ENCODE measurements at regions not wholly inside any gene's neighbourhood (a gene's known extent, or its start where the extent isn't known, plus 50 kb on each side); places are given as distances from the start of the nearest gene placed in this dataset.
"Not testable (repeated sequence)": the region's sequence is repeated elsewhere in the genome, so short reads cannot be mapped to it uniquely, and the experiment has no call there.

DNA sequence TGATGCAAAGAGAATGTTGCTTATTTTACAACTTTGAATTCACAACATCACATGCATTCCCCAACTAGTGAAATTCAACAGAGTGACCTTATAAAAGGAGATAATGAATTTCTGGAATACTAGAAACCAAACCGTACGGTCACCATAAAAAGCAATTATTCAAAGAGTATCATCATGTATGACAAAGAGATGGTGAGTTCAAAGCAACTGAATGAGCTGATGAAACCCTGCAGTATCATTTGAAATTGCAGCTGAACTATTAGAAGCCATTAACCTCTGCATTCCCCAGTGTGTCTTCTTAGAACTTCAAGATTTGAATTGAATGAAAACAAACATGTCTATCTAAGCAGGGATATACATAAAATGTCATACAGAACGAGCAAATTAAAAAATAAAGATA is 172.4 kb downstream of the SLITRK2 start:
- Histone ChIP-seq H3K4me1 (ENCODE audit: insufficient read depth) (no peaks in the 10 kb centered on the region), H3K9me2 (replicated peaks; ENCODE audit: insufficient read depth) (no peaks in the 10 kb centered on the region), H3K4me2 (no peak overlapping the region), H3K9me3 (ENCODE audit: low read depth) (no peaks in the 10 kb centered on the region), H2AFZ (no peak overlapping the region), H3K36me3 (replicated peaks; ENCODE audit: insufficient read depth, low read depth) (no peaks in the 10 kb centered on the region), H4K20me1 (ENCODE audit: insufficient read depth, poor library complexity, severe bottlenecking) (no peaks in the 10 kb centered on the region), H3K79me2 (no peaks in the 10 kb centered on the region), H3K4me3 (no peak overlapping the region), H3K27ac (no peak overlapping the region), H3K27me3 (no peaks in the 10 kb centered on the region)
- 74% methylated on average over 3 of the region's 3 CpGs for WGBS (ENCODE audit: low lambda C conversion rate, missing lambda C conversion rate)
- TF ChIP-seq, protein P1, sequence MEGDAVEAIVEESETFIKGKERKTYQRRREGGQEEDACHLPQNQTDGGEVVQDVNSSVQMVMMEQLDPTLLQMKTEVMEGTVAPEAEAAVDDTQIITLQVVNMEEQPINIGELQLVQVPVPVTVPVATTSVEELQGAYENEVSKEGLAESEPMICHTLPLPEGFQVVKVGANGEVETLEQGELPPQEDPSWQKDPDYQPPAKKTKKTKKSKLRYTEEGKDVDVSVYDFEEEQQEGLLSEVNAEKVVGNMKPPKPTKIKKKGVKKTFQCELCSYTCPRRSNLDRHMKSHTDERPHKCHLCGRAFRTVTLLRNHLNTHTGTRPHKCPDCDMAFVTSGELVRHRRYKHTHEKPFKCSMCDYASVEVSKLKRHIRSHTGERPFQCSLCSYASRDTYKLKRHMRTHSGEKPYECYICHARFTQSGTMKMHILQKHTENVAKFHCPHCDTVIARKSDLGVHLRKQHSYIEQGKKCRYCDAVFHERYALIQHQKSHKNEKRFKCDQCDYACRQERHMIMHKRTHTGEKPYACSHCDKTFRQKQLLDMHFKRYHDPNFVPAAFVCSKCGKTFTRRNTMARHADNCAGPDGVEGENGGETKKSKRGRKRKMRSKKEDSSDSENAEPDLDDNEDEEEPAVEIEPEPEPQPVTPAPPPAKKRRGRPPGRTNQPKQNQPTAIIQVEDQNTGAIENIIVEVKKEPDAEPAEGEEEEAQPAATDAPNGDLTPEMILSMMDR (IDR thresholded peaks at IDR 0.05; ENCODE audit: poor library complexity) = no peak
- no peak for DNase-seq (ENCODE audit: low spot score)

DNA sequence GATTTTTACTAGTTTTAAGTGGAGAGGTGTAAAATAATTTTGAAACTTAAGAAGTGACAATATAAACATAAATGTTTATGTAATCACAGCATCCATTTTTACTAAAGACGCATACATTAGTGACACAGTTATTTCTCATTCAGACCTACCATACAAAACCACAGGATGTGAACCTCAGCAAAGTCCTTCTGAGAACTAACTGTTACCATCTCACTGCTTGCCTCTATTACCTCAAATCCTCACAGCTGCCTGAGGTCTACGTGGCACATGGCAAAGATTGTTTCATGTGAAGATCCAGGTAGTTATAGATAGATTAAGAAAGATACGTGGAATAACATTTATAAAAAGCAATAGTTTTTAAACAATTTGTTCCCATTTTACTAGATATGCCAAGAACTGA is 189.0 kb downstream of the SLITRK2 start:
- Histone ChIP-seq H2AFZ (no peak overlapping the region), H3K9me2 (replicated peaks; ENCODE audit: insufficient read depth) (no peaks in the 10 kb centered on the region), H3K4me3 (no peak overlapping the region), H3K27me3 (no peaks in the 10 kb centered on the region), H3K79me2 (no peaks in the 10 kb centered on the region), H4K20me1 (ENCODE audit: insufficient read depth, poor library complexity, severe bottlenecking) (no peaks in the 10 kb centered on the region), H3K36me3 (replicated peaks; ENCODE audit: insufficient read depth, low read depth) (no peaks in the 10 kb centered on the region), H3K9me3 (ENCODE audit: low read depth) (no peaks in the 10 kb centered on the region), H3K4me1 (ENCODE audit: insufficient read depth) (no peaks in the 10 kb centered on the region), H3K27ac (no peak overlapping the region), H3K4me2 (no peak overlapping the region)
- DNase-seq (ENCODE audit: low spot score) = no peak
- no peak for TF ChIP-seq EZH2 (IDR thresholded peaks at IDR 0.05; ENCODE audit: borderline replicate concordance)
- TF ChIP-seq, protein P1 (IDR thresholded peaks at IDR 0.05; ENCODE audit: poor library complexity) = no peak
- TF ChIP-seq EZH2phosphoT487 (IDR thresholded peaks at IDR 0.05; ENCODE audit: low read depth, severe bottlenecking, unreplicated experiment) = no peak
- WGBS (ENCODE audit: low lambda C conversion rate, missing lambda C conversion rate) = 65% methylated on average over 3 of the region's 3 CpGs

DNA sequence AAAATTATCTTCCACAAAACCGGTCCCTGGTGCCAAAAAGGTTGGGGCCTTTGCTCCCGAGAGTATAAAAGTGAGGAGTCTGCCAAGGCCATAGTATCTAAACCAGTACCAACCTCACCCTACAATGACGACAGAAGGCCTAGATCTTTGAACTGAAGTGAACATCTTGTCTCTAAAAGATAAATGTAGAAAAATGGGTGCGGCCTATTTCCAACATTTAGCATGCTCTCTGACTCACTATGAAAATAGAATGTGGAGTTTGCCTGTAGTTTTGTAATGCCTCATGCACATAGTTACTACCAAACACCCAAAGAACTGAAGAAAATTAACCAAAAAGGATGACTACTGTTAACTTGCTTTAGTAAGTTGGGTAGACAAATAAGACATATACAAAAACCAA is 218.4 kb downstream of the SLITRK2 start:
- Histone ChIP-seq H3K4me2 (no peak overlapping the region), H3K9me2 (replicated peaks; ENCODE audit: insufficient read depth) (no peaks in the 10 kb centered on the region), H3K27me3 (no peaks in the 10 kb centered on the region), H2AFZ (no peak overlapping the region), H3K9me3 (ENCODE audit: low read depth) (no peaks in the 10 kb centered on the region), H4K20me1 (ENCODE audit: insufficient read depth, poor library complexity, severe bottlenecking) (no peaks in the 10 kb centered on the region), H3K36me3 (replicated peaks; ENCODE audit: insufficient read depth, low read depth) (no peaks in the 10 kb centered on the region), H3K79me2 (no peaks in the 10 kb centered on the region), H3K27ac (no peak overlapping the region), H3K4me1 (ENCODE audit: insufficient read depth) (no peaks in the 10 kb centered on the region), H3K4me3 (no peak overlapping the region)
- 76% methylated on average over 4 of the region's 4 CpGs for WGBS (ENCODE audit: low lambda C conversion rate, missing lambda C conversion rate)
- no peak for DNase-seq (ENCODE audit: low spot score)
- no peak for TF ChIP-seq EZH2 (IDR thresholded peaks at IDR 0.05; ENCODE audit: borderline replicate concordance)
- TF ChIP-seq, protein P1 (IDR thresholded peaks at IDR 0.05; ENCODE audit: poor library complexity) = no peak
- no peak for TF ChIP-seq EZH2phosphoT487 (IDR thresholded peaks at IDR 0.05; ENCODE audit: low read depth, severe bottlenecking, unreplicated experiment)

DNA sequence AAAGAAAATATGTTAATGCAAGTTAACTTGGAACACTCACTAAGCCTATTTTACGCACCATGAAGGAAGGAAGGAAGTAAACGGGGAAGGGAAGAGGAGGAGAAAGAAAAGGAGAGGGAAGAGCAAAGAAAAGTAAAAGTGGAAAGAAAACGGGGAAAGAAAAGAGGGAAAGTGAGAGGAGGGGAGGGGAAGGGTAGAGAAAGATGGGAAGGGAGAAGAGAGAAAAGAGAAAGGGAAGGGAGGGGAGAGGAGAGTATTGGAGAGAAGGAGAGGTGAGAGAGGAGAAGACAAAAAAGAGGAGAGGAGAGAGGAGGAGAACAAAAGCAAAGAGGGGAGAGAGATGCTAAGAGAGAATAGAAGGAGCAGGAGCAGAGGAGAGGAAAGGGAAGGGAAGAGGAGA is 224.1 kb downstream of the SLITRK2 start:
- Histone ChIP-seq H3K79me2 (no peaks in the 10 kb centered on the region), H3K27me3 (no peaks in the 10 kb centered on the region), H3K9me2 (replicated peaks; ENCODE audit: insufficient read depth) (no peaks in the 10 kb centered on the region), H3K4me3 (no peak overlapping the region), H3K36me3 (replicated peaks; ENCODE audit: insufficient read depth, low read depth) (no peaks in the 10 kb centered on the region), H3K4me2 (no peak overlapping the region), H2AFZ (no peak overlapping the region), H4K20me1 (ENCODE audit: insufficient read depth, poor library complexity, severe bottlenecking) (no peaks in the 10 kb centered on the region), H3K27ac (no peak overlapping the region), H3K4me1 (ENCODE audit: insufficient read depth) (no peaks in the 10 kb centered on the region), H3K9me3 (ENCODE audit: low read depth) (no peaks in the 10 kb centered on the region)
- TF ChIP-seq, protein P1 (IDR thresholded peaks at IDR 0.05; ENCODE audit: poor library complexity) = no peak
- WGBS (ENCODE audit: low lambda C conversion rate, missing lambda C conversion rate) = 73% methylated on average over 3 of the region's 3 CpGs
- DNase-seq (ENCODE audit: low spot score) = no peak

DNA sequence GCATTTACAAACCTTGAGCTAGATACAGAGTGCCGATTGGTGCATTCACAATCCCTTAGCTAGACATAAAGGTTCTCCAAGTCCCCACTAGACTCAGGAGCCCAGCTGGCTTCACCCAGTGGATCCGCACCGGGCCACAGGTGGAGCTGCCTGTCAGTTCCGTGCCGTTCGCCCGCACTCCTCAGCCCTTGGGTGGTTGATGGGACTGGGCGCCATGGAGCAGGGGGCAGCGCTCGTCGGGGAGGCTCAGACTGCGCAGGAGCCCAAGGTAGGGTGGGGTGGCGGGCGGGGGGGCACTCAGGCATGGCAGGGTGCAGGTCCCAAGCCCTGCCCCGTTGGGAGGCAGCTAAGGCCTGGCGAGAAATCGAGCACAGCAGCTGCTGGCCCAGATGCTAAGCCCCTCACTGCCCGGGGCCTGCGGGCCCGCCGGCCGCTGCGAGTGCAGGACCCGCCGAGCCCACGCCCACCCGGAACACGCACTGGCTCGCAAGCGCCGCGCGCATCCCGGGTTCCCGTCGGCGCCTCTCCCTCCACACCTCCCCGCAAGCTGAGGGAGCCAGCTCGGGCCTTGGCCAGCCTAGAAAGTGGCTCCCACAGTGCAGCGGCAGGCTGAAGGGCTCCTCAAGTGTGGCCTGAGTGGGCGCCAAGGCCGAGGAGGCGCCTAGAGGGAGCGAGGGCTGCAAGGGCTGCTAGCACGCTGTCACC is 228.5 kb downstream of the SLITRK2 start:
- not testable (repeated sequence) for H3K27me3 ChIP-seq; H2AFZ ChIP-seq; H3K9me3 ChIP-seq (ENCODE audit: low read depth); H3K4me2 ChIP-seq; H3K79me2 ChIP-seq; H3K4me3 ChIP-seq; DNase-seq (ENCODE audit: low spot score); H3K9me2 ChIP-seq (replicated peaks; ENCODE audit: insufficient read depth); H3K27ac ChIP-seq; H3K36me3 ChIP-seq (replicated peaks; ENCODE audit: insufficient read depth, low read depth); H3K4me1 ChIP-seq (ENCODE audit: insufficient read depth); H4K20me1 ChIP-seq (ENCODE audit: insufficient read depth, poor library complexity, severe bottlenecking)
- 94% methylated on average over 27 of the region's 45 CpGs for WGBS (ENCODE audit: low lambda C conversion rate, missing lambda C conversion rate)

Measured in hepatocyte (in vitro differentiated cells).